Nucleus accumbens (tissue), 56 donors: ENCODE measurements at regions not wholly inside any gene's neighbourhood (a gene's known extent, or its start where the extent isn't known, plus 50 kb on each side); places are given as distances from the start of the nearest gene placed in this dataset.
A peak's percentile ranks its signal among the peaks of the same experiment; 100 is the strongest.

Source experiments
- DNase-seq, 56 donors: peaks; one replicate each; lab custom pipeline; 2025; lab: John Stamatoyannopoulos, UW

DNA sequence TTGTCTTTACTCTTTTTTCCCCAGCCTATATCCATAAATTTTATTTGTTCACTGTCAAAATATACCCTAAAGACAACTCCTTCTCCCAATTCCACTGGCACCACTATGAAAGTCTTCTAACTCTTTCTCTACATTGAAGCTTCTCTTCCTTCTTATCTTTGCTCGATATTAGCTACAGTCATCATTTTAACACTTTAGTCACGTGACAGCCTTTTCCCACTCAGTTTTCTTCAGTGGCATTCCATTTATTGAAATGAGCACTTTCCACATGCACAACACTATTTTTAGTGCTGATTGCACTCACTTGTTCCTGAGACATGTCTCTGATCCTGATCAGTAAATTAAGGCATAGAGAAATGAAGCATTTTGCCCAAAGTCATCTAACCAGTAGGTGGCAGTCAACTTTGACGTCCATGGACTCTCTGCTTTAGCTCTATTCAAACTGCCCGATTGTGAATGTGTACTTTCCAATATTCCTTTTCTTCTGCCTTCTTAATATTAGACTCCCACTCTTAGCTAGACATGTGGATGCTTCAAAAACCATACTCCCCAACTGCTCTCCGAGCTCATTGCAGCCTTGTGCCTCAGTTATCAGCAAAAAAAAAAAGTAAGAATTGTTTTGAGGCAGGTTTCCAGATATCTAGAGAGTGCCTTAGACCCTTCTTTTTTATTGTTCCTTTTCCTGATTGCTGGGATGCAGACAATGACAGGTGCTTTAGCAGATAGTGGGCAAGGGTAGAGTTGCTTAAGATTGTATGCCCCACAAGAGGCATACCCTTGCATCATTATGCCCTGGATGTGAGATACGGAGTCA is 394.4 kb upstream of the ADGRL3 start:
- DNase-seq: peak in 3 of 56 donors; percentile 0 to 23 (median 1)

DNA sequence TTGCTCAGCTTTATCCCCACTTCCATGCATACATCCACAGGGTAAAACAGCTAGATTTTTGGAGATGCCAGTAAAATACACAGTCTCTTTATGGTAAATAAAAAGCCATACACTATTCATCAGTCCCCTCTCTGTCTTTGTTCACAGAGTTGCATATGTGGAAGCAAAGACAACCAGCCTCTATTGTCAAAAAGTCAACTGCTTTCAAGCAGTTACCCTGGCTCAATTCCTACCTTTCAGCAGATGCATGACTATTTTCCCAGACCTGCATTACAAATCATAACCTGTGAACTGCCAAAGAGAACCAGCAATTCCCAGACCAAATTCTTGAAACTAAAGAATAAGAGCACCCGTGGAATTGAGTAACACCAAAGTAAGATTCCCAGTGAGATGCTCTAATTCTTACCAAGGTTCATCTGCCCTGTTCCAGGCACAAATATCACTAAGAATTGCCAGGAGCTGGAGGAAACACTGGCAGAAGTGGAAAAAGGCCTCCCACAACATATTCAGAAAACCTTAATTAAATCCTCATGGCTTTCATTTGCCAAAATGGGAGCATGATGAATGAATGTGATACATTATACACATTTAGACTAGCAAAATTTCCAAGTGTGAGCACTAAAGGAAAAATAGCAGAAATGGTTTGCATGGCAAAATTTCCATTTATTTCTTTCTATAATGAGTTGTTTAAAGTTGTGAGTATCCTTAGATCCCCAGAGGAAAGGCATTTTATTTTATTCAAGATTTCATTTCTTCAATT is 391.2 kb upstream of the ADGRL3 start:
- no peak for DNase-seq

DNA sequence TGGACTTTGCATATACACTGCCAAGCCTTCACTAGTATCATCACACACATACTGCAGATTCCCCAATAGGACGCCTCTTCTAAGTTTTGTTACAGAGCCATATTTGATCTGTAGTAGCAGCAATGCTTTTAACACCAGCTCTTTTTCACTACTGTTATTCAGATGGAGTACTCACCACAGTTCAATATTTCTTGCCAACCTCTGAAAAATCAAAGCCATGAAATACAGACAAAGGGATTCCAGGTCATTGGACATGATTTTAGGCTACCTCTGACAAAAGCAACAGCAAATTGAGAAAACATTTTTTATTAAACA is 390.7 kb upstream of the ADGRL3 start:
- DNase-seq: no peak

DNA sequence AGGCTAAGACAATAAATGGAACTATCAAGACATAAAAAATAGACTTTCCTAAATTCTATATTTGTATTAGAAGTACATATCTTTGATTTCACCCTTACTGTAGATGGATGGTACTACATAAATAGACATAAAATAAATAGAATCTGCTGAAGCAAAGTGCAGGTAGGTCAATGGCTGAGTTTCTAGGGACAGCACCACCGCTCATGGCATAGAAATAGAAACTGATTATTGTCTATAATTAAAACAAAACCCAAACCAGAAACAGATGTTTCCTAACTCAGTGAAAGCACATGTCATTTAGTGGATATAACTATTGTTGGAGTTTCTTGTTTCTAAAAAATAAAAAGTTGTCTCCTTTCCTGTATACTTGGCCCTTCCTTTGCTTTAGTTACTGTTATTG is 387.3 kb upstream of the ADGRL3 start:
- DNase-seq: no peak

DNA sequence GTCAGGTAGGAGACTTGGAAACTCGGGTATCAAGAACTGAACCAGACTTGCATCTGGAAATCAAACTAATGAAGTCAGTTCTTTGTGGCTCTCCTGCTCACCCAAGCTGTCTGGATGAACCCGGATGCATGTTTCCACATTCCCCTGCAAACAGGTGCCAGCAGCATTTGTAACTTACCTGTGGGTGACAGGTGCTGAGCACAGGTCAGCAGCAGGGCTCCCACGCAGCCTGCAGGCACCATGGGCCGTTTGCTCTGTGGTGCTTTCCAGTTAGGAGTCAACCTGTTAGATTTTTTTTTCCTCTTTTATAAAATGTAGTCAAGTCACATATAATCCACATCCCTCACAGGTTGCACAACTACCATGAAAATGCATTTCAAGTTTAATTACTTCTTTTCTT is 385.6 kb upstream of the ADGRL3 start:
- DNase-seq: no peak

DNA sequence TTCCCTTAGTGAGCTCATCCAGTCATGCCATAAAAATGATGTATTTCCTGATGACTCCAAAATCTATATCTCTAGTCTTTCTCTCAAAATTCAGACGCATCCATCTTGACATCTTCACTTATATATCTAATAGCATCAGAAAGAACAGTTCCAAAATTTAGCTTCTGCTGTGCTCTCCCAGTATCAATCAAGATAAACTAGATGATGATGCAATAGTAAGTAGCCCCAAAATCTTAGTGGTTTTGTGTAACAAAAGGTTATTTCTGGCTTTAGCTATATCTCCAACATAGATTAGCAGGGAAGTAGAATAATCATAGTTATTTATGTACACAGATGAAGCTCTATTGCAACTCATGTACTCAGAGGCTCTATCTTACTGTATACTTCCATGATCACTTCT is 382.5 kb upstream of the ADGRL3 start:
- DNase-seq: no peak

DNA sequence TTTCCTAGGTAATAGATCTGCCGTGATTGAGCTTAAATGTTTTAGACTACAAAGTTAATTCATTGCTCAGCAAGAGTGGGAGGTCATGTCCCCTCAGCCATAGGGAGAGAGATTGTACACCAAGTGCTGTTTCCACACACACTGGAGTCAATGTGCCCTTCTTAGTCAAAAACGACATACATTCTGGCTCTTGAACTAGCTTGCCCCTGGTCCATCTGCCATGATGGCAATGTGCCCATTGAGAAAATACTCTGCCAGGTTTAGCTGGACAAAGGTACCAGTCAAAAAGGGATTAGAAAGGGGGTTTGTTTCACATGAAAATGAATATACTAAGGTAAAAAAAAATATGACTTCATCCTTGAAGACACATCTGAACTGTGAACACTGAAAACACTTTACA is 377.1 kb upstream of the ADGRL3 start:
- no peak for DNase-seq

DNA sequence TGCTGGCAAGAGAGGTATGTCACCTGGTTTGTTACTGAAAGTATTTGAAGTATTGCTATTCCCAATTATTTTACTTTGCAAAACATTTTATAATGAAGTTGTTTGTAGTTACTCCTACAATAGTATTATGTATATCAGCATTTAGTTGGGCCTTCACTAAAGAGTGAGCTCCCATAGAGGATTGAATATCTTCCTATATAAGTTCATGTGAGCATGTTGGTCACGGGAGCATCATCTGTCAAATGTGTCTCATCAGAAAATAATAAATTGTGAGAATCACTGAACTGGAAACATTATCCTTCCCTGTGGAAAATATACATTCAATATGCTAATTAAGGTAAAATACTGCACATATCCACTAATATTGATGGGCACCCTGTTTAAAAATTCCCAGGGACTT is 360.1 kb upstream of the ADGRL3 start:
- no peak for DNase-seq

DNA sequence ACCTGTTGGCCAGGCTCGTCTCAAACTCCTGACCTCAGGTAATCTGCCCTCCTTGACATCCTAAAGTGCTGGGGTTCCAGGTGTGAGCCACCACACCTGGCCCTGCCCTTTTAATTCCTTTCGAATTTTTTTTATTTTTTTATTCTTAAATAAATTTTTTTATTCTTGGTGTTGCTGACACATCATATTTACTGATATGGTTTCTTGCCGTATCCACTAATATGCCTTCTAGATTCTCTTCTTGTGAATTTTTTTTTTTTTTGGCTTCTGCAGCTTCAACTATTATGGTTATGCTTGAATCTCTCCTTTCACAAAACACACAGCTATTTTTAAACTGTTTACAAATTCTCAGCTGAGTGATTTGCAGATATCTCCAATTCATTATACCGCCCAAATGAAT is 353.4 kb upstream of the ADGRL3 start:
- no peak for DNase-seq

DNA sequence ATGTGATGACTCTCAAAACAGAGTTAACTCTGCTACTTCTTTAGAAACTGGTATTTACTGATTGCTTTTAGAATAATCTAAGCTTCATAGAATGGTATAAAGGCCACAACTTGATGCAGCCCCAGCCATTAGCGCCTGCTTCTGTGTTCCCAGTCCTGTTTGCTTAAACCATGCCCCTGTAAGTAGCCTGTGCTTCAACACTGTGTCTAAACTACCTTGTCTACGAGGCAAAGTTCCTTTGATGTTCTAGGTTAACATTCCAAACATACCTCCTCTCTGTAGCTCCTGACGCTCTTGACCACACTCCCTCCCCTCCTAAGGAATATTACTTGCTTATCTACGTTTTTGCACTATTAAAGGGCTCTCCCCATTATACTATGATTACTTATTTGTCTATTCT is 352.5 kb upstream of the ADGRL3 start:
- no peak for DNase-seq

DNA sequence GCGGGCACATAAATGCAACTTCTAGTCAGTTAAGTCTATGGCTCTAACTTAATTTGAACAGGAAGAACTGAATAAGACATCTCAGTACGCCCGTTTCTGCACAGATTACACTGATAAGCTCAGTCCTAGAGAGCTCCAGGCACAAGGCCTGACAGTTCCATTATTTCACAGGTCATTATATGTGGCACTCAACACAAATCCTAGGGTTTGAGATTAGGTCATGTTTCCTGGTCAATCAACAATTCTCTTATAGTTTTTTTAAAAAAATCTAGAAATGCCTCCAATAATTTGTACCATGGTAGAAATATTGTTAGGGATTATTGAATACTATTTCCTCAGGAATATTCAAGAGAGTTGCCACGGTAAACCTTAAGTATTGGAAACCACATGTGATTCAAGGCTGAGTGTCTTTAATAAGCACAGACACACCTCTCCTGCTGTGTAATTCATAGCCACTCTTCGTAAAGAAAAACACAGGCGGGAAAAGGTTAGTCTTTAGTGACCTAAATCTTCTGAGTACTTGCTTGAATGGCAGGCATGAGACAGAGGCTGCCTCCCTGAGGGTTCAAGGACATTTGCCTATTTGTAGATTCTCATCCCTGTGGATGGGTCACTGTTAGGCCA is 342.9 kb upstream of the ADGRL3 start:
- no peak for DNase-seq

DNA sequence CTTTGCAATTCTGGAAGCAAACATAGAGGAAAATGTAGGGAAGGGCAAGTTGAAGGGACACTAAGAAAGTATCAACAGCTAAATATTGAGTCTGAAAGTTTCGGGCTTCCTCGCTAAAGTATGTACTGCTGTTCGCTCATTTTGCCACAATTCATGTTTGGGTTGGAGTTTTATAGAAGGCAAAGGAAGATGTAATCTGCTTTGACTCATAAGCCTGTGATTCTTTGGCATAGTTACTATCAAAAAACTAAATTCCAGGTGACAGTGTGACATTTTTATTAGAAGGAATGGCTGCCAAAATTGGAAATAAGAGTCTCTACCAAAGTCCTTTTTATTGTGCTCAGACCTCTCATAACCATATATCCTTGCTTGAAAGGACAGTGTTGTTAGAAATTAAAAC is 336.7 kb upstream of the ADGRL3 start:
- DNase-seq: no peak

DNA sequence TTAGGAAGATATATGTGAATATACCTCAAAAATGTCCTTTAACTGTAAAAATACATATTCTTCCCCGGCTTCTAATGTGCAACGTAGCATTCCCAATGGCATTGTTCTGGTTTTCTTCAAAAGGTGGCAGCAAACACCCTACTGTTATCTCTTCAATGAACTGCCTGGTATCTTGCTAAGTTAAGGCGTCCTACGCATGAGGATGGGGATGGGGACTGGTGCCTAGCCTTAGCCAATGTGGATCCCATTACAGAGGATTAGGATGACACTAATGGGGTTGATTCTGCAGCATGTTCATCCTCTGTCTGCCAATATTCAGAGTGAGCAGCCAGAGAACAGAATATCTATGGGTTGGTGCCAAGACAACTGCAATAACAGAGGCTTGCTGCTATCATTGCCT is 334.9 kb upstream of the ADGRL3 start:
- DNase-seq: peak in 1 of 56 donors; percentile 1

DNA sequence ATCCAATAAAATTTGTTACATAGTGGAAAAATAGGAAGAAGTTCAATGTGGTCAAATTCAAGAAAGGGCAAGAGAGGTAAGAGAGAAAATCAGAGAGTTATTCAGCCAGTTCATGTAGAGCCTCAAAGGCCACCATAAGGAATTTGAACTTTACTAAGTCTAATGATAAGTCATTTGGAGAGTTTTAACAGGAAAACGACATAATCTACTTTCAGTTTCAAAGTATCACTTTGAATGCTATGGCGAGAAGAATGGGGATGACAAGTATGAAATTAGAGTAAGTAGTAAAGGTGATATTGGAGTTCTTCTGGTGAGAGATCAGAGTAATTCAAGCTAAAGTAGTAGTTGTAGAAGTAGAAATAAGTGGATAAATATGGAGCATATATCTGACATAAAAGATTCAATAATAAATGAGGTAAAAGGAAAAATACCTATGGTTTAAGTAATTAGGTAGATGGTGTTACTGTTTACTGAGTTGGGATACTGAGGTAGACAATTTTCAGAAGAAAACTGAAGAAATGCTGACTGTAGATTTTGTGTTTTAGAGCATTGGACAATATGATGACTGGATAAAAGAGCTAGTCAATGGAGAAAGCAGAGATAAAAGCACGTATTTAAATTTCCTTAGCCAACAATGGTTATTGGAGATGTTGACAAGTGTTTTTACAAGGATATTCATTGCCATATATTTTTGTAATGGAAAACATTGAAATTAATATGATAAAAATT is 331.7 kb upstream of the ADGRL3 start:
- no peak for DNase-seq

DNA sequence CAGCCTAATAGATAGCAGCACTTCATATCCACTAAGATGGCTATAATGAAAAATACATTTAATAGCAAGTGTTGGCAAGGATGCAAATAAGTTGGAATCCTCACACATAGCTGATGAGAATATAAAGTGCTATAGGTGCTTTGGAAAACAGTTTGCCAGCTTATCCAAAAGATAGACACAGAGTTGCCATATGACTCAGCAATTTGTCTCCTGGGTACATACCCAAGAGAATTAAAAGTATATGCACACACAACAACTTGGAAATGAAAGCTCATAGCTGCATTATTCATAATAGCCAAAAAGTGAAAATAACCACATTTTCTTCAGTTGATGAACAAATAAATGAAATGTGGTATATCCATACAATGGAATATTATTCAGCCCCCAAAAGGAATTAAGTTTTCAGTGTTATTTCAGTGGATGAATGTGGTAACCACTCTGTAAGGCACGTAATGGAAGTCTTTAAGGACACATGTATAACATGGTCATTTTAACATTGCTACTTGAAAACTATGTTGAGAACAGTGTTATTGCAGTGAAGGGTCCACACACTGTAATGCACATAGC is 320.9 kb upstream of the ADGRL3 start:
- no peak for DNase-seq

DNA sequence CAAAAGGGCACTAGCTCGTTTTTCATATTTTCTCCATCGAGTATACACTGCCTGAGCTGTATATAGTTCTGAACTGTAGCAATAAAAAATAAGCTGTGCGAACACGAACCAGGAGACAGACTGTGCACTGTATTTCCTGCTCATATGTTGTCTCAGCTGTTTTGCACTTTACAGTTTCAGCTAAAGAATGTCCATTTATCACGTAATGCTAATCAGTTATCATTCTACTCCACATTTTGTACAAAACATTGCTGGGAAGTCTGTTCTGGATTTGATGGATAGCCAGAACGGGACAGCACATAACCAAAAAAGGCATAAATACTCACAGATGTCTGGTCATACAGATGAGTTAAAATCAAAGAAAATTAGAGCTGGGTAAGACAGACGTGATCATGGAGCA is 315.5 kb upstream of the ADGRL3 start:
- DNase-seq: no peak

DNA sequence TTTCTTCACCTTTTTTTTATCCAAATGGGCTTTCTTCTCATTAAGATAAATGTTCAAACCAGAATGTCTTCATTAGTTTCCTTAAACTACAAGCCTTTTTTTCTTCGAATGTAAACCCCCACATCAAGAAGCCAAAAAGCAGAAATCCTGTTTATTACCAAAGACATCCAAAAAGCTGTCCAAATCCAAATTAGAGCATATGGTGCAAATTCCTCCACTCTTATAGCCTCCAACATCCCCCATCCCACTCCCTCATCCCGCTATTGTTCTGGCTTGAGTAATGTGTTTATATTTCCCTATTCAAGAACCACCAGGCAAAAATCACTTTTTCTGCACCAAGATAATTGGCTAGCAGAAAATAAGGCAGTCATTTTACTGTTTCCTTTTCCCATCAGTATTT is 315.1 kb upstream of the ADGRL3 start:
- DNase-seq: no peak

DNA sequence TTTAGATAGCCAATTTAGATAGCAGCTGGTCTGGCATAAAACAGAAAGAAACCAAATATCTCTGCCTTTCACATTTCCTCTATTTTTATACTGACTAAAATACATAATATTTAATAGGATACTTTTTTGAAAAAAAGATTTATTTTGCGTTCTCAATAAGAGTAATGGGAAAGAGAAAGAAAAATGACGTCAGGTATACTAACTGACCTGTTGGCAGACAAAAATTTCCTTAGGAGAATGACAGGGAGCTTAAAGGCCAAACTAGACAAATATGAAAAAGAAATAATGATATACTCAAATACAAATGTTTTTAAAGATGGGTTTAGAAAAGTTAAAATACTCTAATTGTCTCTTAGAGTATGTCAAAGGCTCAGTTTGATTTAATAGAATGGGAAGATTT is 309.4 kb upstream of the ADGRL3 start:
- DNase-seq: no peak

DNA sequence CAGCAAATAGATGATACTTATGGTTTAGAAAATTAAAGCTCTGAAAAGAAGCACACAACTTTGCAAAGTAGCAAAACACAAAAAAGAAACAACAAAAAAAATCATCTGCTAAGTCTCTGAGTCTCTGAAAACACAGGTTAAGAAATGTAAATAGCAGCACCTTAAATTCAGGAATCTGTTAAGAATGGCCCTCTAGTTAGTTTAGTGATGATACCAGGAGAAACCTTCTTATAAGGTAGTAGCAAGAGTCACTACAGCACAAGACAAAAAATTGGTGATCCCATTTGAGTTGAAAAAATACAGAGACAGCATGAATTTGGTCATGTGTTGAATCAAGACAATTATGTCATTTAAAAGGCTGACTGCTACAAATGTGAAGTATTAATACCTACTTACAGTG is 308.2 kb upstream of the ADGRL3 start:
- DNase-seq: no peak

DNA sequence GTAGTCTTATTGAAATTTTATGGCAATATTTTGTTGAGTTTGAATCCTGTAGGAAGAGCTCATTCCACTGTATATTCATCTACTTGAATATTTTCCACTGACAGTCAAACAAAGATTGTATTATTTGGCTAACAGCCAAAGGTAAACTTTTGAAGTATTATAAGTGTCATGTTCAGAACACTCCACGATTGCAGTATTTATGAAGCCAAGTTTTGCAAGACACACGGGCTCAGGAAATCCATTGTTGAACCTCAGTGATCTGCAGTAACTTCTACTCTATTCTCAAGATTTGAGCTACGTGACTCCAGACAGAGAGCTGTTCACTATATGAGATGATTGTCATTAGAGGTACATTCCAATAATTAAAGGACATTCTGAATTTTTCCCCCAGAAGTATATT is 302.7 kb upstream of the ADGRL3 start:
- DNase-seq: no peak

DNA sequence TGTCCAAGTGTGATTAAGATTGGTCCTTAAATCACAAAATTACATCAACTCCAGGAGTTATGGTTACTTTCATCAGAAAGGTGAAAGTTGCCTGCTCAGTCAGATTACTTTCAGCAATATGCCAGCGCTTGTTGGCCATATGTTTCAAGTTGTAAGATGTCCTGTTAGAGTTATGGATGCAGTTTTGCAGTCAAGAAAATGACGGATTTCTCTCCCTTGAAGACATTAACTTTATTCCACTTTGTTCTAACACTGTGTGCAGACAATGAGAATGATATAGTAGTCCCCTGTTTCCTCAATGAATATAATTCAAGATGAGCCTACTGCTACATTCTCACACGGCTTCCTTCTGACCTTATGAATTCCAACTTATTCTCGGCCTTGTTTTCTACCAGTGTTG is 295.0 kb upstream of the ADGRL3 start:
- no peak for DNase-seq
